ENCODE measurements at regions not wholly inside any gene's neighbourhood (a gene's known extent, or its start where the extent isn't known, plus 50 kb on each side); places are given as distances from the start of the nearest gene placed in this dataset.

- no peak for DNase-seq (ENCODE audit: low read depth)
These were observed 1185.2 kb upstream of the PIK3C3 start for GRCh38 chr18:40769786-40770185.

- no peak for DNase-seq (ENCODE audit: low read depth)
These were observed 1194.8 kb upstream of the PIK3C3 start for GRCh38 chr18:40760251-40760650.

- DNase-seq (ENCODE audit: low read depth): no peak
These were observed 1200.6 kb upstream of the PIK3C3 start for GRCh38 chr18:40754477-40754876.

- DNase-seq (ENCODE audit: low read depth): no peak
These were observed 1202.7 kb upstream of the PIK3C3 start for GRCh38 chr18:40752316-40752715.

- DNase-seq (ENCODE audit: low read depth): no peak
These were observed 1203.8 kb upstream of the PIK3C3 start for GRCh38 chr18:40751186-40751585.

GRCh38 chr18:40739029-40739428, 1216.0 kb upstream of the PIK3C3 start:
- DNase-seq (ENCODE audit: low read depth): no peak

DNA sequence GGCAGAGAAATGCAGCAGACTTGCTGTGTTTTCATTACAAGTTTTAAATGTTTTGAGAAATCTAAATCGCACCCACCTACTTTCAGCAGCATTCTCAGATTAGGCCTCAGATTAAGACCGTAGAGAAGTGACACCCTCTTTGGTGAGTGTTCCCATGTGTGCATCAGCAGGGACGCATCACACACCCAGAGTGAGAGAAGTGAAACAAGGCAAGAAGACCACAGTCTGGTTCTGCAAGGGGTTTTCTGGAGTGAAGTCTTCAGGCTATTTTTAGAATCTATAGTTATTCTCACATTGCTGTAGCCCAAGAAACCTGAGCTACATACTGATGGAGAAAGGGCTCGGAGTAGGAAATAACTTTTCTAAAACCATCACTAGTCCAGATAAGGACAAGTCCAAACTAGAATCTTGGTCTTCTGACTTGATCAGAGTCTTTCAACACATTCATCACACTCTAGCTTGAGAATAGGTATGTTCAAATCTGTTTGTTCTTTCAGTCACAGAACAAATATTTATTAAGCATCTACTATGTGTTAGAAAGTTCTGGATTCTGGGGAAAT, 1216.6 kb upstream of the PIK3C3 start:
- no peak for DNase-seq (ENCODE audit: low read depth)

DNA sequence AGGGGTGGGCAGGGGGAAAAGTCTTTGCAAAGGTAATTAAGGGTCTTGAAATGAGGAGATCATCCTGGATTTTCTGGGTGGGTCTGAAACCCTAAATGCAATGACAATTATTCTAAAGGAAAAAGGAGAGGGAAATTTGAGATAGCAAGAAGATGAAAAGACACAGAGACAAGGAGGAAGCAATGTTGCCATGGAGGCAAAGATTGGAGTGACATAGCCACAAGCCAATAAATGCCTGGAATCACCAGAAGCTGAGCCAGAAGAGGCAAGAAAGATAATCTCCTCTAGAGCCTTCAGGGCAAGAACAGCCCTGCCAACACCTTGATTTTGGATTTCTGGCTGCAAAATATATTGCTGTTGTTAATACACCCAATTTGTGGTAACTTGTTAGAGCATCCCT, 1246.3 kb upstream of the PIK3C3 start:
- no peak for DNase-seq (ENCODE audit: low read depth)

GRCh38 chr18:40707797-40708196, 1247.2 kb upstream of the PIK3C3 start:
- DNase-seq (ENCODE audit: low read depth): no peak

GRCh38 chr18:40698129-40698528, 1256.9 kb upstream of the PIK3C3 start:
- DNase-seq (ENCODE audit: low read depth): no peak

DNA sequence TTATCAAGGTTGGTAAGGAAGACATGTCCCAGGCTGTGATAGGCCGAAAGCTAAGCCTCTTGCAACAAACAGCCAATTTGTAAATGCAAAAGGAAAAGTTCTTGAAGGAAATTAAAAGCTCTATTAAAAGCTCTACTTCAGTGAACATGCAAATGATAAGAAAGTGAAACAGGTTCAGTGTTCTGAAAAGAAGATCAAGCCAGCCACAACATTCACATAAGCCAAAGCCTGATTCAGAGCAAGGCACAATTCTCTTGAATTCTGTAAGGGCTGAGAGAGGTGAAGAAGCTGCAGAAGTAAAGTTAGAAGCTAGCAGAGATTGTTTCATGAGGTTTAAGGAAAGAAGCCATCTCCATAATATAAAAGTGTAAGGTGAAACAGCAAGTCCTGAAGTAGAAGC, 1259.5 kb upstream of the PIK3C3 start:
- no peak for DNase-seq (ENCODE audit: low read depth)

- DNase-seq (ENCODE audit: low read depth): no peak
These were observed 1262.2 kb upstream of the PIK3C3 start for GRCh38 chr18:40692871-40693270.

DNA sequence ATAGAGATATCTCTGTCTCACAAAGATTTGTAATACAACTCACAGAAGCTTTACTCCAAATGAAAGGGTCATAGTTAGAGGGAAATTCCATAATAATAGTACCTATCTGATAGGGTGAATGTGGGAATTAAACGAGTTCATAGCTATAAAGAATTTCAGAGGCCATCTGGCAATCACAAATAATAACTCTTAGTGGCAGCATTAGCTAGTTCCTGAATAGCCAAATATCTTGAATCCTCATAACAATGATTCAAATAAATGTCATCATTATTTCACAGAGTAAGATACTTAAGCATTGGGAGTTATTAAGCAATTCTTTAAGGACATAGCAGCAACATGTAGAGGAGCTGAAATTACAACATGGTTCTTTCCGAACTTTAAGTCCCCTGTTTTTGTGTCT, 1265.0 kb upstream of the PIK3C3 start:
- no peak for DNase-seq (ENCODE audit: low read depth)

GRCh38 chr18:40687399-40687798, 1267.6 kb upstream of the PIK3C3 start:
- DNase-seq (ENCODE audit: low read depth): no peak

DNA sequence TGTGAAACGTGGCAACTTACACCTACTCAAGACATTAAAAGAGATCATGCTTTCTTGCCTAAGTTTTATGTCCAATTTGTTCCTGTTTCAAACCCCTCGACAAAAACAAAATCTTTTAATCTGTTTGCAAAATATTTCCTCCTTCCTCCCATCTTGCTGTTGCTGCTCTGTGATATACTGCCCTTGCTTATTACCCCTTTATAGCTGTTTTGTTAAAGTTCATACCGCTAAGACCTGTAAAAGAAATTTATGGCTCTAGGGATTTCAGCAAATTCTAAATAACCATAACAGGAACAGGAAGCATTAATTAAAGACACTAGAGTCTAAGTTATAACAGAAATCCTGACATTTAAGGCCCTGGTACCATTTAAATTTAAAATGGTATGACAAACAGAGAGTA, 1268.2 kb upstream of the PIK3C3 start:
- DNase-seq (ENCODE audit: low read depth): no peak

- DNase-seq (ENCODE audit: low read depth): no peak
These were observed 1269.8 kb upstream of the PIK3C3 start for GRCh38 chr18:40685219-40685618.

GRCh38 chr18:40678318-40678717, 1276.7 kb upstream of the PIK3C3 start:
- DNase-seq (ENCODE audit: low read depth): no peak

- no peak for DNase-seq (ENCODE audit: low read depth)
These were observed 1278.4 kb upstream of the PIK3C3 start for GRCh38 chr18:40676668-40677067.

DNA sequence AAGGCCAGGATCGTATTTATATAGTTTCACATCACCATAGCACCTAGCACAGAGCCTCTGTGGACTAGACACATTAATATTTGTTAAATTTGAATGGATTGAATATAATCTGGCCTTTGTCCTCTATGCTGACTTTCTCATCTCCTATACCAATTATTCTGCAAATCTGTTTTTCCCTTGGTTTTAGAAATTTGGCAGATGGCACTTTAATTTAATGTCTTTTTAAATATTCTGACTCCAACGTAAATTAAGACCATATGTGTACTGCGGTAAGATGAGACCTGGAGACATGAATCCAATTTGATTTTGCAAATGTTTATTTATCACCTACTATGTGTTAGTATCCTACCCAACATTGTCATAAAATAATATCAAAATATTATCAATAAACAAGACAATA, 1281.9 kb upstream of the PIK3C3 start:
- no peak for DNase-seq (ENCODE audit: low read depth)

GRCh38 chr18:40672590-40672989, 1282.4 kb upstream of the PIK3C3 start:
- no peak for DNase-seq (ENCODE audit: low read depth)

- no peak for DNase-seq (ENCODE audit: low read depth)
These were observed 1284.2 kb upstream of the PIK3C3 start for GRCh38 chr18:40670668-40671375.

DNA sequence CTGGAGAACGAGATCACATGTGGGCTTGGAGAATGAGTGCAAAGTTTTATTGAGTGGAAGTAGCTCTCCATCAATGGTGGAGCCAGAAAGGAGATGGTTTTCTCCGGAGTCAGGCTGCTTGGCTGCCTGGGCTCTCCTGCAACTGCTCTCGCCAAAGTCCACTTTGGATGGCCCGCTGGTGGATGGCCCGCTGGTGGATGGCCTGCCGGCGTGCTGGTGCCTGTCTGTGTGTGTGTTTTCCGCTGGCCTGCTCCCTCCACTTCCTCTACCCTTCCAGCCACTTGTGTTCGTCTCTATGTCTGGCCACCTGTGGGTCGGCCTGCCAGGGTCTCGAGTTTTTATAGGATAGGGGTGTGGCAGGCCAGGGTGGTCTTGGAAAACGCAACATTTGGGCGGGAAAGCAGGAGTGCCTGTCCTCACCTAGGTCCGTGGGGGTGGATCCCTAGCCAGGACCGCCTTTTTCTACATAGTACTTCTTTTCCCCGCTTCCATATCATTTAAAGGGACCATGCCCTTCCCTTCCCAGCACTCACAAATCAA, 1292.1 kb upstream of the PIK3C3 start:
- DNase-seq (ENCODE audit: low read depth): no peak

DNA sequence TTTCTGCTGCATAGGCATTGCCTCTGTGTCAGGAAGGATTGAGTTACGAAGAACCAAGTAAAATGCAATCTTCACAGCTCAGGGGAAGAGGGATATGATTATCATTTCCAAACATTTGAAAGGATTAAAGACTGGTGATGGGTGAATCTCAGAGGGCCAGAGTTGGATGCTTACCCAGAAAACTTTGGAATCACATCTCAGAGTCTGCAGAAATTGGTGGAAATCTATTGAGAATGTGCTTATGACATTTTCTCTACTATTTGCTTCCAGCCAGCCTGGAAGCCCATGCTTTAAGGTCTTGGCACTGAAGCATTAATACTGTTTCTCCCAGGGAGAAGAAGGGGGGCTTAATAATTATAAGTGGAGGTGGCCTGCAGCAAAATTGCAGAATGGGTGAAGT, 1301.4 kb upstream of the PIK3C3 start:
- DNase-seq (ENCODE audit: low read depth): no peak

- no peak for DNase-seq (ENCODE audit: low read depth)
These were observed 1302.7 kb upstream of the PIK3C3 start for GRCh38 chr18:40652321-40652720.

All from stimulated activated CD4-positive, alpha-beta T cell treated with anti-CD3 and anti-CD28 coated beads, Interleukin-2, amount 100 ng/mL, for 4 hours (primary cell).